Right lobe of liver (tissue), 6 donors: ENCODE measurements at regions not wholly inside any gene's neighbourhood (a gene's known extent, or its start where the extent isn't known, plus 50 kb on each side); places are given as distances from the start of the nearest gene placed in this dataset.
"Not testable (repeated sequence)": the region's sequence is repeated elsewhere in the genome, so short reads cannot be mapped to it uniquely, and the experiment has no call there.

Experiments
- ATAC-seq, 4 donors: fragments of 200-7000 bp; cut with Tn5 transposase; one replicate each; pipeline ENCODE4 v1.9.1; 2020; ENCODE audit warnings: mild to moderate bottlenecking in 4 of 4, moderate library complexity in 4 of 4
- DNase-seq, 3 donors: peaks; one replicate each; pipeline ENCODE4 v3.0.0-alpha.2; 2020
- H3K27ac ChIP-seq, 3 donors: fragments of 200-600 bp; one replicate each; pipeline ENCODE4 v1.8.0; 2022
- H3K27me3 ChIP-seq, 2 donors: fragments of 200-600 bp; one replicate each; pipeline ENCODE4 v1.8.0; 2022
- H3K36me3 ChIP-seq, 4 donors: fragments of 200-600 bp; sonication (generic) in 1 of 4; one replicate each; pipeline versions ENCODE4 v1.5.1 to v1.8.0; 2017 to 2022; ENCODE audit warnings: control low read depth in 1 of 4
- H3K4me1 ChIP-seq, 4 donors: fragments of 200-600 bp; sonication (generic) in 1 of 4; one replicate each; pipeline versions ENCODE4 v1.5.1 to v1.8.0; 2017 to 2022; ENCODE audit warnings: control low read depth in 1 of 4
- H3K4me3 ChIP-seq, 3 donors: fragments of 200-600 bp; one replicate each; pipeline ENCODE4 v1.8.0; 2022
- H3K9me3 ChIP-seq, 4 donors: fragments of 200-600 bp; sonication (generic) in 1 of 4; one replicate each; pipeline versions ENCODE4 v1.5.1 to v1.8.0; 2017 to 2022; ENCODE audit warnings: control low read depth in 1 of 4
- CTCF ChIP-seq, 4 donors: fragments of 200-600 bp in 3 of 4; fragments of 450-650 bp in 1 of 4; IDR thresholded peaks; one replicate each; pipeline versions ENCODE4 v1.5.1 to v1.8.0; 2016 to 2022; ENCODE audit warnings: antibody characterized with exemption in 4 of 4, mild to moderate bottlenecking in 2 of 4
- POLR2A ChIP-seq: fragments of 450-650 bp; IDR thresholded peaks from one replicate; pipeline ENCODE4 v1.6.1; 2017; ENCODE audit warnings: antibody characterized with exemption, mild to moderate bottlenecking
- WGBS: methylation state at CpG from one replicate; pipeline ENCODE4 v1.1.6; 2018; ENCODE audit warnings: low coverage, low lambda C conversion rate; ENCODE audit not compliant: insufficient coverage; ENCODE audit errors: missing lambda C conversion rate; 5-methylcytosine and 5-hydroxymethylcytosine counted together
- intact Hi-C, 2 donors: fragments of 100-400 bp; cut with DNase I; formaldehyde crosslinking; loops; one replicate each; pipeline versions ENCODE4 v1.11.2 to v1.14.1; 2022
- donor health status: DM: no; HTN: yes; CAD: no.
- donor health status: DM: no; HTN: no; CAD: no.
- donor health status: DM: no; HTN: no; CAD: no.
- donor health status: DM: no; HTN: yes; CAD: no.
- donor health status: DM: no; HTN: yes; CAD: no.

GRCh38 chr3:178960181-178960580 is 111.4 kb downstream of the ZMAT3 start:
- intact Hi-C loops = loop anchor here (10.0 kb wide), 2 partner anchors 515 to 525 kb away; no protein-coding TSS in a partner anchor
- no peak overlapping the region for H3K27ac ChIP-seq
- no peaks in the 10 kb centered on the region for H3K36me3 ChIP-seq
- ATAC-seq = no peak
- no peaks in the 10 kb centered on the region for H3K27me3 ChIP-seq
- no peaks in the 10 kb centered on the region for H3K9me3 ChIP-seq
- no peak for DNase-seq
- no peak for TF ChIP-seq CTCF (IDR thresholded peaks at IDR 0.05)
- no peak for TF ChIP-seq POLR2A
- 53% methylated on average over 3 of the region's 3 CpGs for WGBS
- H3K4me3 ChIP-seq = no peak overlapping the region
- H3K4me1 ChIP-seq = no peaks in the 10 kb centered on the region

- H3K9me3 ChIP-seq = no peaks in the 10 kb centered on the region
- ATAC-seq (no peak), DNase-seq (no peak)
- no peak overlapping the region for H3K4me3 ChIP-seq
- H3K36me3 ChIP-seq = no peaks in the 10 kb centered on the region
- no peaks in the 10 kb centered on the region for H3K4me1 ChIP-seq
- WGBS = 34% methylated on average over 2 of the region's 2 CpGs
- TF ChIP-seq POLR2A (no peak), CTCF (IDR thresholded peaks at IDR 0.05) (no peak)
- intact Hi-C loops = no loop called here
- no peak overlapping the region for H3K27ac ChIP-seq
- H3K27me3 ChIP-seq = no peaks in the 10 kb centered on the region
Measured at GRCh38 chr3:178950676-178951075, 120.9 kb downstream of the ZMAT3 start.

GRCh38 chr3:178949896-178950295 is 121.7 kb downstream of the ZMAT3 start:
- ATAC-seq (no peak), DNase-seq (no peak)
- 83% methylated on average over 3 of the region's 3 CpGs for WGBS
- H3K4me3 ChIP-seq = no peak overlapping the region
- H3K36me3 ChIP-seq = no peaks in the 10 kb centered on the region
- H3K27ac ChIP-seq = no peak overlapping the region
- no peaks in the 10 kb centered on the region for H3K9me3 ChIP-seq
- no peaks in the 10 kb centered on the region for H3K27me3 ChIP-seq
- TF ChIP-seq CTCF (IDR thresholded peaks at IDR 0.05) (no peak), POLR2A (no peak)
- no peaks in the 10 kb centered on the region for H3K4me1 ChIP-seq
- intact Hi-C loops = no loop called here

GRCh38 chr3:178948546-178948945 is 123.1 kb downstream of the ZMAT3 start:
- H3K27me3 ChIP-seq = no peaks in the 10 kb centered on the region
- no peaks in the 10 kb centered on the region for H3K36me3 ChIP-seq
- ATAC-seq (no peak), DNase-seq (no peak)
- H3K27ac ChIP-seq = no peak overlapping the region
- no peaks in the 10 kb centered on the region for H3K9me3 ChIP-seq
- TF ChIP-seq CTCF (IDR thresholded peaks at IDR 0.05) = no peak
- TF ChIP-seq POLR2A = no peak
- H3K4me1 ChIP-seq = no peaks in the 10 kb centered on the region
- no peak overlapping the region for H3K4me3 ChIP-seq
- intact Hi-C loops = no loop called here

- no peak for TF ChIP-seq CTCF (IDR thresholded peaks at IDR 0.05)
- no peak for TF ChIP-seq POLR2A
- no peak for DNase-seq
- no peaks in the 10 kb centered on the region for H3K4me1 ChIP-seq
- intact Hi-C loops = no loop called here
- H3K9me3 ChIP-seq = no peaks in the 10 kb centered on the region
- H3K27ac ChIP-seq = no peak overlapping the region
- no peaks in the 10 kb centered on the region for H3K36me3 ChIP-seq
- no peaks in the 10 kb centered on the region for H3K27me3 ChIP-seq
- ATAC-seq = no peak
- H3K4me3 ChIP-seq = no peak overlapping the region
Measured at GRCh38 chr3:178947738-178948137, 123.9 kb downstream of the ZMAT3 start.

GRCh38 chr3:178942261-178942660 is 129.3 kb downstream of the ZMAT3 start:
- intact Hi-C loops = not testable (repeated sequence)

More at GRCh38 chr3:178942261-178942660, 129.3 kb downstream of the ZMAT3 start:
- H3K9me3 ChIP-seq, ATAC-seq, H3K4me1 ChIP-seq, DNase-seq, H3K27ac ChIP-seq, H3K27me3 ChIP-seq, H3K4me3 ChIP-seq, H3K36me3 ChIP-seq: not testable (repeated sequence)
- WGBS = 20% methylated on average over 3 of the region's 3 CpGs
